A549 (cell line): ENCODE measurements at regions not wholly inside any gene's neighbourhood (a gene's known extent, or its start where the extent isn't known, plus 50 kb on each side); places are given as distances from the start of the nearest gene placed in this dataset.

Experiments
- ATAC-seq, 2 experiments: fragments of 200-7000 bp in 1 of 2; fragments of >200 bp in 1 of 2; cut with Nextera tagmentation in 1 of 2; cut with Tn5 transposase in 1 of 2; 3 replicates each; pipeline versions ENCODE4 v1.8.0 to v1.9.1; 2018 to 2020; ENCODE audit warnings: mild to moderate bottlenecking in 1 of 2, moderate library complexity in 1 of 2
- CTCF ChIA-PET: fragments of 300-600 bp; sonication (Branson Sonifier 250); formaldehyde crosslinking; extraction: SDS; loops from one replicate; lab custom pipeline; 2021; ENCODE audit warnings: antibody characterized with exemption, inconsistent platforms; lab: Yijun Ruan, JAX
- POLR2A ChIA-PET: fragments of 350-600 bp; formaldehyde crosslinking; extraction: SDS; loops from one replicate; lab custom pipeline; 2021; ENCODE audit warnings: antibody characterized with exemption, inconsistent platforms; lab: Yijun Ruan, JAX
- DNase-seq, 2 experiments: peaks; one replicate each; pipeline versions ENCODE4 v3.0.0 to v3.0.0-alpha.2; 2011 to 2016; ENCODE audit warnings: low read depth in 1 of 2, low spot score in 1 of 2
- FAIRE-seq: peaks from 2 replicates; lab custom pipeline; 2011; peaks lifted over from hg19 to GRCh38; lab: Jason Lieb, UNC
- H3K27ac ChIP-seq, 2 experiments: fragments of >200 bp; sonication (Bioruptor Twin); formaldehyde crosslinking; 3 replicates each; pipeline ENCODE4 v1.5.1; 2016 to 2017
- H3K4me1 ChIP-seq: fragments of >200 bp; sonication (Bioruptor Twin); formaldehyde crosslinking; 3 replicates; pipeline ENCODE4 v1.6.1; 2016
- H3K4me2 ChIP-seq: fragments of >200 bp; sonication (Bioruptor Twin); formaldehyde crosslinking; 3 replicates; pipeline ENCODE4 v1.6.1; 2016
- H3K4me3 ChIP-seq: fragments of >200 bp; sonication (Bioruptor Twin); formaldehyde crosslinking; 3 replicates; pipeline ENCODE4 v1.5.1; 2016
- H3K9me3 ChIP-seq: fragments of >200 bp; sonication (Bioruptor Twin); formaldehyde crosslinking; 3 replicates; pipeline ENCODE4 v1.6.1; 2016
- CBX8 ChIP-seq: fragments of 200-600 bp; sonication (generic); IDR thresholded peaks from 2 replicates; pipeline ENCODE4 v1.6.1; 2016
- CEBPB ChIP-seq, 2 experiments: fragments of >200 bp in 1 of 2; sonication (Bioruptor Twin) in 1 of 2; formaldehyde crosslinking in 1 of 2; IDR thresholded peaks; 2 replicates each; pipeline ENCODE4 v1.6.1; 2012 to 2016
- EHF ChIP-seq: fragments of 250-450 bp; sonication (Bioruptor Pico); IDR thresholded peaks from 2 replicates; pipeline ENCODE4 v1.5.0; 2020; ENCODE audit warnings: mild to moderate bottlenecking
- EHMT2 ChIP-seq: fragments of 200-600 bp; sonication (generic); IDR thresholded peaks from 2 replicates; pipeline ENCODE4 v1.6.1; 2016; ENCODE audit warnings: antibody characterized with exemption, low read depth, mild to moderate bottlenecking, moderate library complexity
- FOSB ChIP-seq: fragments of 250-450 bp; sonication (Bioruptor Pico); IDR thresholded peaks from 2 replicates; pipeline ENCODE4 v1.5.0; 2020; ENCODE audit warnings: mild to moderate bottlenecking, moderate library complexity
- FOSL2 ChIP-seq, 2 experiments: fragments of 450-650 bp in 1 of 2; fragments of >200 bp in 1 of 2; sonication (Bioruptor Twin) in 1 of 2; formaldehyde crosslinking; IDR thresholded peaks; 2 replicates each; pipeline versions ENCODE4 v1.5.0 to v1.6.1; 2016 to 2020; ENCODE audit warnings: mild to moderate bottlenecking in 1 of 2, moderate library complexity in 1 of 2
- FOXS1 ChIP-seq: fragments of 250-450 bp; sonication (Bioruptor Pico); IDR thresholded peaks from 2 replicates; pipeline ENCODE4 v1.5.0; 2020; ENCODE audit warnings: mild to moderate bottlenecking, moderate library complexity
- HDAC2 ChIP-seq: fragments of 200-600 bp; sonication (generic); IDR thresholded peaks from 2 replicates; pipeline ENCODE4 v1.6.1; 2016
- HOXA7 ChIP-seq: fragments of 250-450 bp; sonication (Bioruptor Pico); IDR thresholded peaks from 2 replicates; pipeline ENCODE4 v1.5.0; 2020; ENCODE audit warnings: mild to moderate bottlenecking, moderate library complexity
- JUNB ChIP-seq: fragments of >200 bp; sonication (Bioruptor Twin); formaldehyde crosslinking; IDR thresholded peaks from 2 replicates; pipeline ENCODE4 v1.6.1; 2016
- MAFK ChIP-seq: fragments of 450-650 bp; IDR thresholded peaks from 2 replicates; pipeline ENCODE4 v1.6.1; 2014; ENCODE audit not compliant: partially characterized antibody
- MYC ChIP-seq: IDR thresholded peaks from 2 replicates; pipeline ENCODE4 v1.6.1; 2012; ENCODE audit warnings: mild to moderate bottlenecking, inconsistent platforms, low read length, improper control_type of control experiment, borderline replicate concordance
- PHF8 ChIP-seq: fragments of 200-600 bp; sonication (generic); IDR thresholded peaks from 2 replicates; pipeline ENCODE4 v1.6.1; 2016; ENCODE audit warnings: low read depth, mild to moderate bottlenecking, antibody characterized with exemption, moderate library complexity, borderline replicate concordance
- RAD21 ChIP-seq, 2 experiments: fragments of >200 bp in 1 of 2; sonication (Bioruptor Twin) in 1 of 2; formaldehyde crosslinking in 1 of 2; IDR thresholded peaks in 1 of 2; conservative IDR thresholded peaks in 1 of 2; 2 replicates in 1 of 2; 3 replicates in 1 of 2; pipeline ENCODE4 v1.6.1; 2012 to 2018; ENCODE audit warnings: inconsistent platforms in 1 of 2
- SMC3 ChIP-seq: fragments of >200 bp; sonication (Bioruptor Twin); formaldehyde crosslinking; IDR thresholded peaks from 3 replicates; pipeline ENCODE4 v1.6.1; 2018; ENCODE audit warnings: inconsistent platforms
- WGBS: methylation state at CpG from one replicate; pipeline ENCODE4 v1.1.6; 2017; ENCODE audit errors: missing lambda C conversion rate; 5-methylcytosine and 5-hydroxymethylcytosine counted together
- TF ChIP-seq, protein P1 (sequence below): fragments of 200-600 bp; sonication (generic); IDR thresholded peaks from 2 replicates; pipeline ENCODE4 v1.6.1; 2016; ENCODE audit warnings: antibody characterized with exemption, mild to moderate bottlenecking, moderate library complexity
- TF ChIP-seq, protein P2 (sequence below): fragments of >200 bp; sonication (Bioruptor Twin); formaldehyde crosslinking; IDR thresholded peaks from 3 replicates; pipeline ENCODE4 v1.5.1; 2016
- TF ChIP-seq, protein P3 (sequence below): fragments of >200 bp; sonication (Bioruptor Twin); formaldehyde crosslinking; IDR thresholded peaks from 2 replicates; pipeline ENCODE4 v1.6.1; 2016
- TF ChIP-seq, protein P4 (sequence below): fragments of 250-450 bp; sonication (Bioruptor Pico); IDR thresholded peaks from 2 replicates; pipeline ENCODE4 v1.5.0; 2021; ENCODE audit warnings: mild to moderate bottlenecking, moderate library complexity, borderline replicate concordance

DNA sequence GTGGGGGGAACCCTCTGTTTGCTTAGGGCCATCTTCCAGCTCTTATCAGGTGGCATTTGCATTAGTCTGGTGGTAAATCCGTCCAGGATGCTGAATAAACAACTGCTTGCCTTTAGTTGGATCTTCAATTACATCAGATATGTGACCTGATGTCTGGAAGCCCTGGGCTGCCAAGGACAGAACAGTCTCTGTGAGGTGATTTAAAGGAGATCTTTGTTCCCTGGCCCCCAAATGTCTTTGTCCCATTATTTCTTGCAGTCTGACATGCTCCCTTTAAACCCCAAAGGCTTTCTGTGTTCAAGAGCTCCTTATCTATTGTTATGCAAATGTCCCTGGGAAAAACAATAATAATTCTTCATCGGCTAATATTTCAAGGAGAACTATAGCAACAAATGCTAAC is 84.6 kb upstream of the SPTLC3 start:
- Histone ChIP-seq H3K4me2 (no peak overlapping the region), H3K9me3 (no peaks in the 10 kb centered on the region), H3K27ac (no peak overlapping the region), H3K4me1 (peaks cover 23% of the 10 kb centered on the region), H3K4me3 (no peak overlapping the region)
- ChIA-PET POLR2A (no interaction called here), CTCF (interaction anchor here (1.0 to 24.6 kb wide), 19 partner anchors 8 to 848 kb away, joined by 3 to 604 read pairs (median 10); no protein-coding TSS in a partner anchor)
- DNase-seq (no peak), FAIRE-seq (no peak), ATAC-seq (no peak)
- 6% methylated on average over 2 of the region's 2 CpGs for WGBS
- TF ChIP-seq, protein P1, sequence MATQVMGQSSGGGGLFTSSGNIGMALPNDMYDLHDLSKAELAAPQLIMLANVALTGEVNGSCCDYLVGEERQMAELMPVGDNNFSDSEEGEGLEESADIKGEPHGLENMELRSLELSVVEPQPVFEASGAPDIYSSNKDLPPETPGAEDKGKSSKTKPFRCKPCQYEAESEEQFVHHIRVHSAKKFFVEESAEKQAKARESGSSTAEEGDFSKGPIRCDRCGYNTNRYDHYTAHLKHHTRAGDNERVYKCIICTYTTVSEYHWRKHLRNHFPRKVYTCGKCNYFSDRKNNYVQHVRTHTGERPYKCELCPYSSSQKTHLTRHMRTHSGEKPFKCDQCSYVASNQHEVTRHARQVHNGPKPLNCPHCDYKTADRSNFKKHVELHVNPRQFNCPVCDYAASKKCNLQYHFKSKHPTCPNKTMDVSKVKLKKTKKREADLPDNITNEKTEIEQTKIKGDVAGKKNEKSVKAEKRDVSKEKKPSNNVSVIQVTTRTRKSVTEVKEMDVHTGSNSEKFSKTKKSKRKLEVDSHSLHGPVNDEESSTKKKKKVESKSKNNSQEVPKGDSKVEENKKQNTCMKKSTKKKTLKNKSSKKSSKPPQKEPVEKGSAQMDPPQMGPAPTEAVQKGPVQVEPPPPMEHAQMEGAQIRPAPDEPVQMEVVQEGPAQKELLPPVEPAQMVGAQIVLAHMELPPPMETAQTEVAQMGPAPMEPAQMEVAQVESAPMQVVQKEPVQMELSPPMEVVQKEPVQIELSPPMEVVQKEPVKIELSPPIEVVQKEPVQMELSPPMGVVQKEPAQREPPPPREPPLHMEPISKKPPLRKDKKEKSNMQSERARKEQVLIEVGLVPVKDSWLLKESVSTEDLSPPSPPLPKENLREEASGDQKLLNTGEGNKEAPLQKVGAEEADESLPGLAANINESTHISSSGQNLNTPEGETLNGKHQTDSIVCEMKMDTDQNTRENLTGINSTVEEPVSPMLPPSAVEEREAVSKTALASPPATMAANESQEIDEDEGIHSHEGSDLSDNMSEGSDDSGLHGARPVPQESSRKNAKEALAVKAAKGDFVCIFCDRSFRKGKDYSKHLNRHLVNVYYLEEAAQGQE = no peak
- TF ChIP-seq FOXS1 (no peak), HDAC2 (no peak), JUNB (no peak), FOSB (no peak), EHMT2 (no peak), CBX8 (no peak), MAFK (no peak), EHF (CRISPR knock-in tag) (no peak)

DNA sequence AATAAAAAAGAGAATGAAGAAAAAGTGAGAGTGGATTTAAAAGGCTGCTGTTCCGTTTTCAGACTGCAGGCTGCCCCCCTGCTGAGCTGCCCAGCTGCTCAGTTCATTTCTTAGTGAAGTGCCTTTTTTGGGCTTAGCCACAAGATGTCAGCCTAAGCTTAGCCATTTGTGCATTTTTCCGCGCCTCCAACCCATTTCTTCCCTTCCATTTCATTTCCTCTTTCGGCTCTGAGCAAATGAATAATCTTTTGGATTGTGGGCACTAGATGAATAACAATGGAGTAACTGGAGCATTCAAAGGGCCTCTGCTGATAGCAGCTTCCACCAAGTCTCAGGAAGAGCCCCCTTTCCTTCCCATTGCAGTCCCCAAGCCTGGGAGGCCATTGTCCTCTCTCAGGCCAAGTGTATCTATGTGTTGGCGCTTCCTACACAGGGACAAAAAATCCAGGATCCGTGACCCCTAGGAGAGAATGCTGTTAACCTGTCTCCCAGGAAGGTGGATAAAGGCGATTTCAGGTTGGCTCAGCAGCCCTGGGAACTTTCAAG is 83.5 kb upstream of the SPTLC3 start:
- H3K9me3 ChIP-seq = no peaks in the 10 kb centered on the region
- H3K4me2 ChIP-seq = peak overlapping the region; percentile 55
- TF ChIP-seq SMC3 (peak; percentile 94), RAD21 (conservative IDR thresholded peaks at IDR 0.05 in 1 of 2, IDR thresholded peaks at IDR 0.05 in 1 of 2) (peak; percentile 99), MYC (no peak)
- TF ChIP-seq, protein P2, sequence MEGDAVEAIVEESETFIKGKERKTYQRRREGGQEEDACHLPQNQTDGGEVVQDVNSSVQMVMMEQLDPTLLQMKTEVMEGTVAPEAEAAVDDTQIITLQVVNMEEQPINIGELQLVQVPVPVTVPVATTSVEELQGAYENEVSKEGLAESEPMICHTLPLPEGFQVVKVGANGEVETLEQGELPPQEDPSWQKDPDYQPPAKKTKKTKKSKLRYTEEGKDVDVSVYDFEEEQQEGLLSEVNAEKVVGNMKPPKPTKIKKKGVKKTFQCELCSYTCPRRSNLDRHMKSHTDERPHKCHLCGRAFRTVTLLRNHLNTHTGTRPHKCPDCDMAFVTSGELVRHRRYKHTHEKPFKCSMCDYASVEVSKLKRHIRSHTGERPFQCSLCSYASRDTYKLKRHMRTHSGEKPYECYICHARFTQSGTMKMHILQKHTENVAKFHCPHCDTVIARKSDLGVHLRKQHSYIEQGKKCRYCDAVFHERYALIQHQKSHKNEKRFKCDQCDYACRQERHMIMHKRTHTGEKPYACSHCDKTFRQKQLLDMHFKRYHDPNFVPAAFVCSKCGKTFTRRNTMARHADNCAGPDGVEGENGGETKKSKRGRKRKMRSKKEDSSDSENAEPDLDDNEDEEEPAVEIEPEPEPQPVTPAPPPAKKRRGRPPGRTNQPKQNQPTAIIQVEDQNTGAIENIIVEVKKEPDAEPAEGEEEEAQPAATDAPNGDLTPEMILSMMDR = peak; percentile 99
- ATAC-seq (peak; percentile 85 to 93), FAIRE-seq (peak; percentile 97), DNase-seq (peak; percentile 81 to 88)
- H3K4me3 ChIP-seq = no peak overlapping the region
- CTCF ChIA-PET = interaction anchor here (0.6 to 24.6 kb wide), 41 partner anchors 8 to 1129 kb away, joined by 3 to 604 read pairs (median 4); partner anchors contain the start of genes ESF1 and NDUFAF5
- H3K27ac ChIP-seq = peak overlapping the region; percentile 19 to 52; a peak in 2 of 6 replicates
- POLR2A ChIA-PET = no interaction called here
- H3K4me1 ChIP-seq = peaks cover 29% of the 10 kb centered on the region
- WGBS = 20% methylated on average over 7 of the region's 7 CpGs

DNA sequence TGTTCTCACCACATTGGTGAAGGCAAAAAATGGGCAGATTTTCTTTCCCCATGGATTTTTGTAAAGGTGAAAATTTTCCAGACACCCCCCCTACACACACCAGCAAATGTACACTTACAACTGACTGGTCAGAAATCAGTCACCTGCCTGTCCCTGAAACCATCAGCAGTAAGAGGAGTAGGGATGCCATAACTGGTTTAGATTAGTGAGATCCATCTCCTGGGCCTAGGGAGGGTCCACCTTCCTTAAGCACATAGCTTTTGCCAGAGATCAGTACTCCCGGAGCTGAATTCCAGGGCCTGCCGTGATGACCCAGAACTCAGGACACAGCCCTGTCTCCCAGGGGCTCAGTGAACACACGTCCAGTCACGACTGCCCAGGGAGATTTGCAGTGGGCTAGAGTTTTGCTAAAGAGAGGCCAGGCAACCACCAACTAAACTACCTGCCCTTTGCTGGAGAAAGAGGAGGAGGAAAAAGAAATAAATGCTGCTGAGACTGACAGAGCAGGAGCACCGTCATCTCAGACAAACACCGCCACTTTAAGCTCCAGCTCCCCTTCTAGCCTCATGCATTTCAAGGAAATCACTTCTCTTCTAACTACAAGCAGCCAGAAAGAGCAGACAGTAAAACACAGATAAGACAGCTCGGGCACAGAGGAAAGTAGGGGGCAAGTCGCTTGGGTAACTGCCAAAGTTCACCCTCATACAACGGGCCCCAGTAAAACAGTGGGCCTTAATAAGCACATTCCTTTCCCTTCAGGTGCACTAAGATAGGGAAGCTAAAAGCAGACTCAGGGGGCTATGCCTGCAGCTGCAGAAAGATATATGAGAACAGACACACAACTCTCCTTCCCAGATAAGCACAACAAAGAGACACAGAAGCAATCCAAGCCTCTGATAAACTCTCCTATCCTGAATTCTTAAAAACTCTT is 82.6 kb upstream of the SPTLC3 start:
- Histone ChIP-seq H3K4me2 (no peak overlapping the region; the same call in 2 of the 3 replicates), H3K4me3 (no peak overlapping the region), H3K9me3 (no peaks in the 10 kb centered on the region), H3K27ac (peak overlapping the region in 1 of 2 experiments; percentile 52; a peak in 1 of 6 replicates), H3K4me1 (peaks cover 29% of the 10 kb centered on the region)
- POLR2A ChIA-PET = no interaction called here
- CTCF ChIA-PET = interaction anchor here (0.6 to 24.6 kb wide), 29 partner anchors 10 to 1128 kb away, joined by 3 to 604 read pairs (median 4); partner anchors contain the start of genes ESF1 and NDUFAF5
- no peak for FAIRE-seq
- no peak for DNase-seq
- WGBS = 67% methylated on average over 9 of the region's 9 CpGs
- ATAC-seq = no peak; a peak in 1 of 6 replicates
- TF ChIP-seq FOXS1 (no peak), CEBPB (IDR thresholded peaks at IDR 0.05) (no peak), PHF8 (no peak), HOXA7 (no peak), JUNB (no peak), FOSL2 (IDR thresholded peaks at IDR 0.05) (no peak), FOSL2 (CRISPR knock-in tag; IDR thresholded peaks at IDR 0.05) (no peak)
- TF ChIP-seq, protein P2 = no peak
- TF ChIP-seq, protein P3, sequence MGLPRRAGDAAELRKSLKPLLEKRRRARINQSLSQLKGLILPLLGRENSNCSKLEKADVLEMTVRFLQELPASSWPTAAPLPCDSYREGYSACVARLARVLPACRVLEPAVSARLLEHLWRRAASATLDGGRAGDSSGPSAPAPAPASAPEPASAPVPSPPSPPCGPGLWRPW = no peak
- TF ChIP-seq, protein P4, sequence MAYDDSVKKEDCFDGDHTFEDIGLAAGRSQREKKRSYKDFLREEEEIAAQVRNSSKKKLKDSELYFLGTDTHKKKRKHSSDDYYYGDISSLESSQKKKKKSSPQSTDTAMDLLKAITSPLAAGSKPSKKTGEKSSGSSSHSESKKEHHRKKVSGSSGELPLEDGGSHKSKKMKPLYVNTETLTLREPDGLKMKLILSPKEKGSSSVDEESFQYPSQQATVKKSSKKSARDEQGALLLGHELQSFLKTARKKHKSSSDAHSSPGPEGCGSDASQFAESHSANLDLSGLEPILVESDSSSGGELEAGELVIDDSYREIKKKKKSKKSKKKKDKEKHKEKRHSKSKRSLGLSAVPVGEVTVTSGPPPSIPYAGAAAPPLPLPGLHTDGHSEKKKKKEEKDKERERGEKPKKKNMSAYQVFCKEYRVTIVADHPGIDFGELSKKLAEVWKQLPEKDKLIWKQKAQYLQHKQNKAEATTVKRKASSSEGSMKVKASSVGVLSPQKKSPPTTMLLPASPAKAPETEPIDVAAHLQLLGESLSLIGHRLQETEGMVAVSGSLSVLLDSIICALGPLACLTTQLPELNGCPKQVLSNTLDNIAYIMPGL = no peak
